Right lobe of liver (tissue), 6 donors: ENCODE measurements at regions not wholly inside any gene's neighbourhood (a gene's known extent, or its start where the extent isn't known, plus 50 kb on each side); places are given as distances from the start of the nearest gene placed in this dataset.

Experiments
- ATAC-seq, 4 donors: fragments of 200-7000 bp; cut with Tn5 transposase; one replicate each; pipeline ENCODE4 v1.9.1; 2020; ENCODE audit warnings: mild to moderate bottlenecking in 4 of 4, moderate library complexity in 4 of 4
- DNase-seq, 3 donors: peaks; one replicate each; pipeline ENCODE4 v3.0.0-alpha.2; 2020
- H3K27ac ChIP-seq, 3 donors: fragments of 200-600 bp; one replicate each; pipeline ENCODE4 v1.8.0; 2022
- H3K27me3 ChIP-seq, 2 donors: fragments of 200-600 bp; one replicate each; pipeline ENCODE4 v1.8.0; 2022
- H3K36me3 ChIP-seq, 4 donors: fragments of 200-600 bp; sonication (generic) in 1 of 4; one replicate each; pipeline versions ENCODE4 v1.5.1 to v1.8.0; 2017 to 2022; ENCODE audit warnings: control low read depth in 1 of 4
- H3K4me1 ChIP-seq, 4 donors: fragments of 200-600 bp; sonication (generic) in 1 of 4; one replicate each; pipeline versions ENCODE4 v1.5.1 to v1.8.0; 2017 to 2022; ENCODE audit warnings: control low read depth in 1 of 4
- H3K4me3 ChIP-seq, 3 donors: fragments of 200-600 bp; one replicate each; pipeline ENCODE4 v1.8.0; 2022
- H3K9me3 ChIP-seq, 4 donors: fragments of 200-600 bp; sonication (generic) in 1 of 4; one replicate each; pipeline versions ENCODE4 v1.5.1 to v1.8.0; 2017 to 2022; ENCODE audit warnings: control low read depth in 1 of 4
- POLR2A ChIP-seq: fragments of 450-650 bp; IDR thresholded peaks from one replicate; pipeline ENCODE4 v1.6.1; 2017; ENCODE audit warnings: antibody characterized with exemption, mild to moderate bottlenecking
- WGBS: methylation state at CpG from one replicate; pipeline ENCODE4 v1.1.6; 2018; ENCODE audit warnings: low coverage, low lambda C conversion rate; ENCODE audit not compliant: insufficient coverage; ENCODE audit errors: missing lambda C conversion rate; 5-methylcytosine and 5-hydroxymethylcytosine counted together
- intact Hi-C, 2 donors: fragments of 100-400 bp; cut with DNase I; formaldehyde crosslinking; loops; one replicate each; pipeline versions ENCODE4 v1.11.2 to v1.14.1; 2022
- TF ChIP-seq, protein P1 (sequence below), 4 donors: fragments of 200-600 bp in 3 of 4; fragments of 450-650 bp in 1 of 4; IDR thresholded peaks; one replicate each; pipeline versions ENCODE4 v1.5.1 to v1.8.0; 2016 to 2022; ENCODE audit warnings: antibody characterized with exemption in 4 of 4, mild to moderate bottlenecking in 2 of 4
- donor health status: DM: no; HTN: yes; CAD: no.
- donor health status: DM: no; HTN: no; CAD: no.
- donor health status: DM: no; HTN: no; CAD: no.
- donor health status: DM: no; HTN: yes; CAD: no.
- donor health status: DM: no; HTN: yes; CAD: no.

DNA sequence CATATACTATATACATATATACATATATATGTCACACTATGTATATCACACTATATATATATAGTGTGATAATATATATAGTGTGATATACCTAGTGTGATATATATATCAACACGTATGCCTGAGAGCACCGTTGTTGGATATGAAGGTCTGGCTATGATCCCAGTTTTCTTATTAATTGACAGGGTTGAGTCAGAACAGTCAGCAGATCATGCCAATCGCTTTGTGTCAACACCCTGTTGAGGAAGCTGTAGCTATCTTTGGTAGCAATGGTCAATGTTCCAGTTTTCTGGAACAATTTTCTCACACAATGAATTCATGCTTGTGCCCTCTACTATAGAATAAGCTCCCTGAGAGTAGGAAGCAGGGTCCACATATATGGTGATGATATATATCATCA, 496.0 kb upstream of the AGA start:
- no peak for DNase-seq
- no peak for TF ChIP-seq POLR2A
- TF ChIP-seq, protein P1, sequence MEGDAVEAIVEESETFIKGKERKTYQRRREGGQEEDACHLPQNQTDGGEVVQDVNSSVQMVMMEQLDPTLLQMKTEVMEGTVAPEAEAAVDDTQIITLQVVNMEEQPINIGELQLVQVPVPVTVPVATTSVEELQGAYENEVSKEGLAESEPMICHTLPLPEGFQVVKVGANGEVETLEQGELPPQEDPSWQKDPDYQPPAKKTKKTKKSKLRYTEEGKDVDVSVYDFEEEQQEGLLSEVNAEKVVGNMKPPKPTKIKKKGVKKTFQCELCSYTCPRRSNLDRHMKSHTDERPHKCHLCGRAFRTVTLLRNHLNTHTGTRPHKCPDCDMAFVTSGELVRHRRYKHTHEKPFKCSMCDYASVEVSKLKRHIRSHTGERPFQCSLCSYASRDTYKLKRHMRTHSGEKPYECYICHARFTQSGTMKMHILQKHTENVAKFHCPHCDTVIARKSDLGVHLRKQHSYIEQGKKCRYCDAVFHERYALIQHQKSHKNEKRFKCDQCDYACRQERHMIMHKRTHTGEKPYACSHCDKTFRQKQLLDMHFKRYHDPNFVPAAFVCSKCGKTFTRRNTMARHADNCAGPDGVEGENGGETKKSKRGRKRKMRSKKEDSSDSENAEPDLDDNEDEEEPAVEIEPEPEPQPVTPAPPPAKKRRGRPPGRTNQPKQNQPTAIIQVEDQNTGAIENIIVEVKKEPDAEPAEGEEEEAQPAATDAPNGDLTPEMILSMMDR (IDR thresholded peaks at IDR 0.05), result no peak
- Histone ChIP-seq H3K27me3 (no peaks in the 10 kb centered on the region), H3K4me3 (no peak overlapping the region), H3K36me3 (no peaks in the 10 kb centered on the region), H3K27ac (no peak overlapping the region), H3K4me1 (no peaks in the 10 kb centered on the region), H3K9me3 (no peaks in the 10 kb centered on the region)
- intact Hi-C loops, result no loop called here
- 68% methylated on average over 3 of the region's 3 CpGs for WGBS
- peak in 1 of 4 donors; percentile 33 for ATAC-seq

DNA sequence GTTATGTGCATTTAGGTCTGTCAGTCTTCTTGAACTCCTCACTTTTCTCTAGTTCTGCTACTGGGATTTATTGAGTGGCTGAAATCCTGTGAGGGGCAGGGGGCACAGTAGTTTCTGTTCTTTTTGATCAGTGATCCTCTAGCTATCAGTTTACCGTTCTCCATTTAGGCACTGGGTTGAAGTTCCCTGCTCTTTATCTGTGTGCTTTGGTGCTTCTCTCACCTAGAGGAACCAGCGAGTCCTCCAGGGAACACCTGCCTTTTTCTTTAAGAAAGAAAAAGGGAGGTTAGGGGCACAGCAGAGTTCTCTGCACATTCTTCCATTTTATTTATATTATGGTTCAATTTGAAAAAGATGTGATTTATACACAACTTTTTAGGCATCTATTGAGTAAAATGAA, 503.0 kb upstream of the AGA start:
- Histone ChIP-seq H3K9me3 (no peaks in the 10 kb centered on the region), H3K27me3 (no peaks in the 10 kb centered on the region), H3K36me3 (no peaks in the 10 kb centered on the region), H3K4me1 (no peaks in the 10 kb centered on the region), H3K27ac (no peak overlapping the region), H3K4me3 (no peak overlapping the region)
- intact Hi-C loops, result no loop called here
- TF ChIP-seq POLR2A, result no peak
- TF ChIP-seq, protein P1 (IDR thresholded peaks at IDR 0.05), result no peak
- 18% methylated on average over 2 of the region's 2 CpGs for WGBS
- ATAC-seq (no peak), DNase-seq (no peak)

DNA sequence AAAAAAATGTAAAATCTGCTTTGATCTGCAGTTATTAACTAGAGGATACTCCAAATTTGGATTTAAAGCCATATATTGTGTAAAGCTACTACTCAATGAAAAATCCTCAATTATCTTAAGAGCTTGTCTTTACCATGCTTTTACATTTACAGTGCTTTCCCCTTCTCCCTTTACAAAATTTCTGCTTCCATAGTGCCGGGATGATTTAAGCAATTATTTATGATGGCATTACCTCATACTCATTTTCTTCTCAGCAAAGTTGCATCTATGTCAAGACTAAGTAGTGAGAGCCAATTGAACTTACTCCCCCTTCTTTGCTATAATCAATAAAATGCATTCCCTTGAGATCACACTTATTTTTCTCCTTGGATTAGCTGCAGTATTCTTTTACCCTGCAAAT, 505.4 kb upstream of the AGA start:
- intact Hi-C loops, result no loop called here

DNA sequence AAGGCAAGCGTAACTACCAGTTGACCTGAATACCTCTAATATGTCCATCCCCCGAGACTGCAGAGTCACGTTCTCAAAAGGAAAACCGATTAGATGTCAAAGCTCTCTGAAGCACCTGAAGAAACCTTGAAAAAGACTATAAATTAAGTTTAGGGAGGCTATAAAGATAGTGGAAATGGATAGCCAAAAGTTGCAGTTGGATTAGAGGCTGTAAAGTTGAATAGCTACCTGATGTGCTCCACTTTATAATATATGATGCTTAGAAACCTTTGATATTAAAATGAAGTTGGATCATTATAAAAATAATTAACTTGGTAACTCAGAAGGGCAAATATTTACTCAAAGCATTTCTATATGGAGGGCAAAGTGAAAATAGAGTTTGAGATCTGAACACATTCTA, 506.6 kb upstream of the AGA start:
- Histone ChIP-seq H3K9me3 (no peaks in the 10 kb centered on the region), H3K27me3 (no peaks in the 10 kb centered on the region), H3K4me3 (no peak overlapping the region), H3K27ac (no peak overlapping the region), H3K4me1 (no peaks in the 10 kb centered on the region), H3K36me3 (no peaks in the 10 kb centered on the region)
- ATAC-seq, result no peak
- 54% methylated on average over 4 of the region's 4 CpGs for WGBS
- intact Hi-C loops, result no loop called here
- DNase-seq, result no peak
- TF ChIP-seq POLR2A, result no peak
- TF ChIP-seq, protein P1 (IDR thresholded peaks at IDR 0.05), result no peak

More for the DNA sequence above, 505.4 kb upstream of the AGA start:
- no peak overlapping the region for H3K4me3 ChIP-seq
- H3K27me3 ChIP-seq, result no peaks in the 10 kb centered on the region
- H3K9me3 ChIP-seq, result no peaks in the 10 kb centered on the region
- H3K4me1 ChIP-seq, result no peaks in the 10 kb centered on the region
- no peak for TF ChIP-seq POLR2A
- TF ChIP-seq, protein P1 (IDR thresholded peaks at IDR 0.05), result no peak
- DNase-seq, result no peak
- 73% methylated on average over 1 of the region's 1 CpG for WGBS
- H3K36me3 ChIP-seq, result no peaks in the 10 kb centered on the region
- H3K27ac ChIP-seq, result no peak overlapping the region
- no peak for ATAC-seq

DNA sequence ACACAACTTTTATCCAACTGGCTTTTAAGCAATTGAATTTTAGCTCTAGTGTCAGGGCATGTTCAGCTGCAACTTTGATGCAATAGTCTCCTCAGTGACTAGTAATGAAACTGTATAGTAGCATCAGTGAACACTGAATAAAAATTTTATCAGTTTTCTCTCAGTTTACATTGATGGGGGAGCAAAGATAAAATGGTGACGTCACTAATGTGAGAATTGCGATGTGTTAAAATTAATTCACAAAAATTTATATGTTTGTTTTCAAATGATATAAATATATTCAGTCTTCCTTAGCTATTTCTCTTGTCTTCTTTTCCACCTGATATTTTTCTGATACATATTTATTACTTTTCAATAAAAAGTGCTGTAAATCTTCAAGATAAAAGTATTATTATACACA, 508.8 kb upstream of the AGA start:
- intact Hi-C loops, result no loop called here
- Histone ChIP-seq H3K27ac (no peak overlapping the region), H3K4me3 (no peak overlapping the region), H3K27me3 (no peaks in the 10 kb centered on the region), H3K9me3 (no peaks in the 10 kb centered on the region), H3K36me3 (no peaks in the 10 kb centered on the region), H3K4me1 (no peaks in the 10 kb centered on the region)
- no peak for DNase-seq
- no peak for ATAC-seq
- 64% methylated on average over 2 of the region's 2 CpGs for WGBS
- TF ChIP-seq, protein P1 (IDR thresholded peaks at IDR 0.05), result no peak
- no peak for TF ChIP-seq POLR2A
